ENCODE measurements at regions not wholly inside any gene's neighbourhood (a gene's known extent, or its start where the extent isn't known, plus 50 kb on each side); places are given as distances from the start of the nearest gene placed in this dataset.

- Mint-ChIP-seq H3K36me3 (ENCODE audit: low read depth) (no peaks in the 10 kb centered on the region), H3K9me3 (ENCODE audit: low read depth) (peaks cover 33% of the 10 kb centered on the region), H3K4me3 (no peak overlapping the region), H3K27ac (no peak overlapping the region), H3K27me3 (no peaks in the 10 kb centered on the region), H3K4me1 (no peaks in the 10 kb centered on the region)
- no peak for ATAC-seq
- ChIA-PET CTCF (no interaction called here), POLR2A (no interaction called here)
- intact Hi-C loops (cut with DNase I, micrococcal nuclease), result no loop called here
- no peak for DNase-seq
Observed at GRCh38 chr12:58034311-58034710, 92.9 kb downstream of the ATP23 start.

GRCh38 chr12:58034712-58035111 lies 93.3 kb downstream of the ATP23 start:
- ChIA-PET CTCF (no interaction called here), POLR2A (no interaction called here)
- H3K27ac Mint-ChIP-seq, result no peak overlapping the region
- peaks cover 33% of the 10 kb centered on the region for H3K9me3 Mint-ChIP-seq (ENCODE audit: low read depth)
- H3K36me3 Mint-ChIP-seq (ENCODE audit: low read depth), result no peaks in the 10 kb centered on the region
- H3K4me3 Mint-ChIP-seq, result no peak overlapping the region
- no peaks in the 10 kb centered on the region for H3K27me3 Mint-ChIP-seq
- ATAC-seq (no peak), DNase-seq (no peak)
- H3K4me1 Mint-ChIP-seq, result no peaks in the 10 kb centered on the region
- intact Hi-C loops (cut with DNase I, micrococcal nuclease), result no loop called here

GRCh38 chr12:58041441-58041840 lies 100.1 kb downstream of the ATP23 start:
- POLR2A ChIA-PET, result no interaction called here
- no peak overlapping the region for H3K4me3 Mint-ChIP-seq
- no peaks in the 10 kb centered on the region for H3K36me3 Mint-ChIP-seq (ENCODE audit: low read depth)
- no peak overlapping the region for H3K27ac Mint-ChIP-seq
- no peaks in the 10 kb centered on the region for H3K4me1 Mint-ChIP-seq
- no peak for ATAC-seq
- CTCF ChIA-PET, result no interaction called here
- no peak for DNase-seq
- H3K27me3 Mint-ChIP-seq, result peaks cover 2% of the 10 kb centered on the region
- intact Hi-C loops (cut with DNase I, micrococcal nuclease), result no loop called here
- H3K9me3 Mint-ChIP-seq (ENCODE audit: low read depth), result peaks cover 20% of the 10 kb centered on the region

- Mint-ChIP-seq H3K9me3 (ENCODE audit: low read depth) (peaks cover 8% of the 10 kb centered on the region), H3K36me3 (ENCODE audit: low read depth) (no peaks in the 10 kb centered on the region)
- POLR2A ChIA-PET, result no interaction called here
Observed at GRCh38 chr12:58044966-58045365, 103.6 kb downstream of the ATP23 start.

GRCh38 chr12:58046271-58046670 lies 104.9 kb downstream of the ATP23 start:
- no peaks in the 10 kb centered on the region for H3K36me3 Mint-ChIP-seq (ENCODE audit: low read depth)
- ATAC-seq, result no peak
- intact Hi-C loops (cut with DNase I, micrococcal nuclease), result no loop called here
- H3K27ac Mint-ChIP-seq, result no peak overlapping the region
- H3K9me3 Mint-ChIP-seq (ENCODE audit: low read depth), result peaks cover 14% of the 10 kb centered on the region
- no peak overlapping the region for H3K4me3 Mint-ChIP-seq
- no peaks in the 10 kb centered on the region for H3K4me1 Mint-ChIP-seq
- ChIA-PET POLR2A (no interaction called here), CTCF (no interaction called here)
- H3K27me3 Mint-ChIP-seq, result peaks cover 5% of the 10 kb centered on the region
- no peak for DNase-seq

More at GRCh38 chr12:58044966-58045365, 103.6 kb downstream of the ATP23 start:
- ATAC-seq (no peak), DNase-seq (no peak)
- no peak overlapping the region for H3K4me3 Mint-ChIP-seq
- no peak overlapping the region for H3K27ac Mint-ChIP-seq
- intact Hi-C loops (cut with DNase I, micrococcal nuclease), result no loop called here
- H3K27me3 Mint-ChIP-seq, result peaks cover 5% of the 10 kb centered on the region
- CTCF ChIA-PET, result no interaction called here
- no peaks in the 10 kb centered on the region for H3K4me1 Mint-ChIP-seq

- Mint-ChIP-seq H3K36me3 (ENCODE audit: low read depth) (no peaks in the 10 kb centered on the region), H3K9me3 (ENCODE audit: low read depth) (peaks cover 11% of the 10 kb centered on the region), H3K27ac (no peak overlapping the region), H3K27me3 (peaks cover 2% of the 10 kb centered on the region), H3K4me1 (no peaks in the 10 kb centered on the region), H3K4me3 (no peak overlapping the region)
- ChIA-PET POLR2A (no interaction called here), CTCF (no interaction called here)
- ATAC-seq (no peak), DNase-seq (no peak)
- intact Hi-C loops (cut with DNase I, micrococcal nuclease), result no loop called here
Observed at GRCh38 chr12:58051378-58051777, 110.0 kb downstream of the ATP23 start.

- Mint-ChIP-seq H3K9me3 (ENCODE audit: low read depth) (no peaks in the 10 kb centered on the region), H3K4me1 (no peaks in the 10 kb centered on the region), H3K36me3 (ENCODE audit: low read depth) (no peaks in the 10 kb centered on the region), H3K27me3 (peaks cover 3% of the 10 kb centered on the region), H3K27ac (no peak overlapping the region), H3K4me3 (no peak overlapping the region)
- POLR2A ChIA-PET, result no interaction called here
- CTCF ChIA-PET, result interaction anchor here (0.5 kb wide), 1 partner anchor 58 kb away, joined by 3 read pairs; no protein-coding TSS in a partner anchor
- ATAC-seq (no peak), DNase-seq (no peak)
- intact Hi-C loops (cut with DNase I, micrococcal nuclease), result no loop called here
Observed at GRCh38 chr12:58064666-58065065, 123.3 kb downstream of the ATP23 start.

- H3K36me3 Mint-ChIP-seq (ENCODE audit: low read depth), result no peaks in the 10 kb centered on the region
- ATAC-seq (no peak), DNase-seq (no peak)
- POLR2A ChIA-PET, result no interaction called here
- no peak overlapping the region for H3K4me3 Mint-ChIP-seq
- no peak overlapping the region for H3K27ac Mint-ChIP-seq
- H3K4me1 Mint-ChIP-seq, result no peaks in the 10 kb centered on the region
- intact Hi-C loops (cut with DNase I, micrococcal nuclease), result no loop called here
- no peaks in the 10 kb centered on the region for H3K9me3 Mint-ChIP-seq (ENCODE audit: low read depth)
- H3K27me3 Mint-ChIP-seq, result no peaks in the 10 kb centered on the region
- CTCF ChIA-PET, result no interaction called here
Observed at GRCh38 chr12:58066296-58066695, 124.9 kb downstream of the ATP23 start.

GRCh38 chr12:58067610-58068387 lies 126.4 kb downstream of the ATP23 start:
- no peak overlapping the region for H3K4me3 Mint-ChIP-seq
- no peaks in the 10 kb centered on the region for H3K36me3 Mint-ChIP-seq (ENCODE audit: low read depth)
- no peaks in the 10 kb centered on the region for H3K4me1 Mint-ChIP-seq
- intact Hi-C loops (cut with DNase I, micrococcal nuclease), result no loop called here
- POLR2A ChIA-PET, result no interaction called here
- no peaks in the 10 kb centered on the region for H3K27me3 Mint-ChIP-seq
- H3K9me3 Mint-ChIP-seq (ENCODE audit: low read depth), result no peaks in the 10 kb centered on the region
- CTCF ChIA-PET, result no interaction called here
- no peak overlapping the region for H3K27ac Mint-ChIP-seq
- no peak for ATAC-seq
- no peak for DNase-seq

GRCh38 chr12:58068706-58069105 lies 127.3 kb downstream of the ATP23 start:
- H3K4me3 Mint-ChIP-seq, result no peak overlapping the region
- no peaks in the 10 kb centered on the region for H3K36me3 Mint-ChIP-seq (ENCODE audit: low read depth)
- ATAC-seq, result no peak
- intact Hi-C loops (cut with DNase I, micrococcal nuclease), result no loop called here
- POLR2A ChIA-PET, result interaction anchor here (0.6 kb wide), 1 partner anchor 114 kb away, joined by 3 read pairs; no protein-coding TSS in a partner anchor
- no peaks in the 10 kb centered on the region for H3K9me3 Mint-ChIP-seq (ENCODE audit: low read depth)
- H3K27me3 Mint-ChIP-seq, result no peaks in the 10 kb centered on the region
- H3K4me1 Mint-ChIP-seq, result no peaks in the 10 kb centered on the region
- no peak overlapping the region for H3K27ac Mint-ChIP-seq
- no peak for DNase-seq
- CTCF ChIA-PET, result interaction anchor here (0.8 kb wide), 1 partner anchor 416 kb away, joined by 3 read pairs; no protein-coding TSS in a partner anchor

GRCh38 chr12:58069268-58069963 lies 128.0 kb downstream of the ATP23 start:
- no peaks in the 10 kb centered on the region for H3K27me3 Mint-ChIP-seq
- H3K4me1 Mint-ChIP-seq, result no peaks in the 10 kb centered on the region
- CTCF ChIA-PET, result interaction anchor here (0.8 kb wide), 1 partner anchor 416 kb away, joined by 3 read pairs; no protein-coding TSS in a partner anchor
- H3K36me3 Mint-ChIP-seq (ENCODE audit: low read depth), result no peaks in the 10 kb centered on the region
- no peaks in the 10 kb centered on the region for H3K9me3 Mint-ChIP-seq (ENCODE audit: low read depth)
- POLR2A ChIA-PET, result interaction anchor here (0.6 kb wide), 1 partner anchor 114 kb away, joined by 3 read pairs; no protein-coding TSS in a partner anchor
- ATAC-seq (no peak), DNase-seq (no peak)
- no peak overlapping the region for H3K4me3 Mint-ChIP-seq
- no peak overlapping the region for H3K27ac Mint-ChIP-seq
- intact Hi-C loops (cut with DNase I, micrococcal nuclease), result no loop called here

- POLR2A ChIA-PET, result no interaction called here
- DNase-seq, result no peak
- CTCF ChIA-PET, result no interaction called here
Observed at GRCh38 chr12:58071994-58072393, 130.6 kb downstream of the ATP23 start.

More at GRCh38 chr12:58071994-58072393, 130.6 kb downstream of the ATP23 start:
- Mint-ChIP-seq H3K36me3 (ENCODE audit: low read depth) (no peaks in the 10 kb centered on the region), H3K27ac (no peak overlapping the region), H3K4me3 (no peak overlapping the region), H3K4me1 (no peaks in the 10 kb centered on the region), H3K27me3 (no peaks in the 10 kb centered on the region), H3K9me3 (ENCODE audit: low read depth) (no peaks in the 10 kb centered on the region)
- intact Hi-C loops (cut with DNase I, micrococcal nuclease), result no loop called here
- no peak for ATAC-seq

All from activated CD4-positive, alpha-beta T cell treated with anti-CD3 and anti-CD28 coated beads for 36 hours (primary cell).